HG02763 (cell line): ENCODE measurements at regions not wholly inside any gene's neighbourhood (a gene's known extent, or its start where the extent isn't known, plus 50 kb on each side); places are given as distances from the start of the nearest gene placed in this dataset.

Source experiments
- ATAC-seq: cut with Tn5 transposase; IDR thresholded peaks from one replicate; pipeline ENCODE4 v1.9.1; 2021; ENCODE audit warnings: mild to moderate bottlenecking, moderate library complexity; ENCODE audit not compliant: unreplicated experiment

DNA sequence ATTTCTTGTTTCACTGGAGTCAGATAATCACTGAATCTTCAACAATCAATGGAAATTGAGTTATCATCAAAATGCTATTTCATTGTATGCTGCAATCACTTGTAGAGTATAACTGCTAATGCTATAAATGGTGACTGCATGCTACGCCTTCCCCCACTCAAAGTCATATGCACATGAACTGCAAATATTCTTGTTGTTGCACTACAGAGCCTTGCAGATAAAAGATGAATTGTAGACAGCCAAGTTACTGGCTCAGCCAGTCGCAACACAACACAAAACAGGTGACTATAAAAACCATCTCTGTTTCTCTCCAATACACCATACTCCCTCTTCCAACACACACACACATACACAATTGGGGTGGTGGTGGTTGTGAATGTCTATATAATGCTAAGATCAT, 171.0 kb upstream of the HMGA2 start:
- ATAC-seq = no peak

DNA sequence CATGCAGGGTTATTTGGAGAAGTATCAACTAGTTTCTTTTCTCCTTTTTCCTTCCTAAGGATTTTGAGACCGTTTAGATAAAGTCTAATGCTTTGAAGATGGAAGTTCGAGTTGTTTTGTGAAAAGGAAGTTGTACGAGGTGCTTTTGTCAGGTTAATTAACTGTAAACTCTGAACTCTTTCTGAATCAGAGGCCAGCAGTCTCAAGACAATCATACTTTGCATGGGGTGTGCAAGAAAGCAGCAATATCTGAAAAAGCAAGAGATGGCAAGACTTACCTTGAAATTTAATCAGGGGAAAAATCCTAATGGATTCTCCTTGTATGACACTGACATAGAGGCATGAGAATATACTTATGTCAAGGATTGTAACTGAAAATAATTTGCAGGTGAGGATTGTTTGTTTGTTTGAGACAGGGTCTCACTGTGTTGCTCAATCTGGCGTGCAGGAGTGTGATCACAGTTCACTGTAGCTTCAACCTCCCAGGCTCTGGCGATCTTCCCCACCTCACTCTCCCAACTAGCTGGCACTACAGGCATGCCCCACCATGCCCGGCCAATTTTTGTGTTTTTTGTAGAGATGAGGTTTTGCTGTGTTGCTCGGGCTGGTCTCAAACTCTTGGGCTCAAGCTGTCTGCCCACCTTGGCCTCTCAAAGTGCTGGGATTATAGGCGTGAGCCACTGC, 170.2 kb upstream of the HMGA2 start:
- ATAC-seq = no peak

DNA sequence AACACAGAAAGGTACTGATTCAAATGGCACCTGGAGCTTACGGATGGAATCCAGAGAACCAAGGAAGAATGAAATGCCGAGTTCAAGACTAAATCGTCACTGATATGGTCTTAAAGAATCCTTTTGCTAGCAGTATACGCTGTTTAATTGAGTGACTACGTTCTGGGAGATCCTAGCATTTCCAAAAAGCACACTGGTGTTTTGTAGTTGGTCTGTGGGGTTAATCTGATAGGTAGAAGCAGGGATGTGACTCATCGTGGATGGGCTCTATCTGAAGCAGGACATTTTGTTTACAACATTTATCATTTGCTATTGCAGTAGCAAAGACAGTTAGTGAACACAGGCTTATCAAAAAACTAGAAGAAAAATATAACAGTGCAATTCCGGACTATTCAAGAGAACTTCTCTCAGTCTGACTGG, 169.2 kb upstream of the HMGA2 start:
- no peak for ATAC-seq

DNA sequence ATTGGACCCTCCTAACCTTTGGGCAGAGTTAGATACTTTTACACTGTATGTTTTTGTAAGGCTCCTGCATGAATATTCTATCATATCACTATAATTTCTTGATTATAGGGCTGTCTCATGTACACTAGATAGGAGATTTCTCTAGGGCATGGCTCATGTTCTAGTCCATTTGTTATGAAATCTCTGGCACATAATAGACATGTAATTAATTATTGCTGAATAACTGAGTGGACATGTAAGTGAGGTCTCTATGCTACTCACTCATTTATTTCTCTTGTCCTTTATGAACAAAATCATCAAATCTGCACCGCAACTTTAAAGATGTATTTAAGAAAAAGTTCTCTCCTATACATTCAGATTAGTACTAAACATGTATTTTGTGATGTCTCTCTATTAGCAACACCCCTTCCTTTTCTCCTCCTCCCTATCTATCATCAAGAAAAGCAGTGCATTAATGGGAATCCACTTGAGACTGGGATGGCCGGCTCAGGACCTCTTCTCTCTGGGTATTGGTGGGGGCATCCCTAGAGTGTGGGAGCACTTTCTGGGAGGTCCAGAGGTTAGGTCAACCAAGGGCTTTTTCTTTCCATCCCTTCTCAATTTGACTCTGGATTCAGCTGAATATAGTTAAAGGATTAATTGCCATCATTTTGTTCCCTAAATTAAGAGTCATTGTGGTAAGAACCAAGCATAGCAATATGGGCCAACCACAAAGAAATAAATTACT, 168.0 kb upstream of the HMGA2 start:
- no peak for ATAC-seq

DNA sequence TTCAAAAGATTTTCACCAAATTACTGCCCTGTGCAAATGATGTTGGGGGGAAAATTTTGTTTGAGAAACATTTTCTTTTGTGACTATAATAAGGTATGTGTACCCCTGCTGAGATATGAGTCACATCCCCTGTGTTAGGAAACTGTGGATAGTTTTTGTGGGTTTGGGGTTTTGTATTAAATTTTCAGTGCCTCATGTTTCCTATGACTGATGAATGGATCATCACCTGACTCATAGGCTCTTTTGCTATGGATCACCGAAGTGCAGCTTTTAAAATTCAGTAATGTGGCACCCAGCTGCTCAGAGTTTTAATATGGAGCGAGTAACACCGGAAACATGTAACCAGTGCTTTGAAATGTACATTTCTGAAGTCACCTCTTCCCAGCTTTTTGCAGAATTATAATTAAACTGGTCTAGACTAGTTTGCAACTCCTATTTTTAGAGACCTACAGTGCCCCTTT, 167.4 kb upstream of the HMGA2 start:
- ATAC-seq = no peak

DNA sequence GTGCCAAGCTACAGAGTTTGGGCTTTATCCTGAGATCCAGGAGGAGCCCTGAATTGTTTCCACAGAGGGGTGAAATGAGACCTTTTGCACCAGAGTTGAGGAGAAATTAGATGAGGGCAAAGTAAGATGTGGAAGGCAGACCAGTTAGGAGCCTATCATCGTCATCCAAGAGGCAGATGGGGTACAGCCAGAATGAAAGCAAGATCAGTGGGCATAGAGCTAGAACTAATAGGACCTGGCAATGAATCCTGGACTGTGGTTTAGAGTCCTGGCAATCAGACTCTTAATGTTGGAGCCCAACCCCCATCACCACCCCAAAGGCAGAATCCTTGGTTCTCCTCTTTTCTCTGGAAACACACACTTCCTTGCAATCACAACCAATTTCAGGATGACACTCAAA, 166.6 kb upstream of the HMGA2 start:
- no peak for ATAC-seq

DNA sequence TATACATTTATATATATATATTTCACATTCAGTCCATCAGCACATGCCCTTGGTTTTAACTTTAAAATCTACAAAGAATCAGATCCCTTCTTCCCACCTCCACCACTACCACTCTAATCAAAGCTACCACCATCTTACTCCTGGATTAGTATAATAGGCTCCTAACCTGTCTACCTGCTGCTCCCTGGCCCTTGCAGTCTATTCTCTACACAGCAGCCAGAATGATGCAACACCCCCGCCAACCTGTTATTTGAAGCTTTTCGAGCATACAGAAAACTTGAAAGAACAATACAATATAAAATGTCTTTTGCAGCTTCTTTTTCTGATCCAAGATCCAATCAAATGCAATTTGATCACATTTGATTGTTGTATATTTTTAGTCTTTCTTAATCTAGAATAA, 165.9 kb upstream of the HMGA2 start:
- no peak for ATAC-seq

DNA sequence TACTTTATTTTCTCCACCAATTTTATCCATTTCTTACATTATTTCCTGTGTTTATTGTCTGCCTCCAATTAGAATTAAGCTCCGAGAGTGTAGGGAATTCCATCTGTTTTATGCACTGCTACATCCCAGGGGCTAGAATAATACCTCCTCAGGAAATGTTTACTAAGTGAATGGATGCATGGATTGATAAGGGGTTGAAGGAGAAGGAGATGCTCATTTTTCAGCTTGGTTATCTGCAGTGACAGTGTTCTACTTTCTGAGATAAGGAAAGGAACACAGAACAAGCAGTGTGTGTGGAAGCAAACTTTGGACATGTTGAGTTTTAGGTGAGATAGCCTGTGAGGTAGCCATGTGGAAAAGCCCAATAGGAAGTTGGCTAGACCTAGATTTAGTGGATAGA, 164.6 kb upstream of the HMGA2 start:
- no peak for ATAC-seq

DNA sequence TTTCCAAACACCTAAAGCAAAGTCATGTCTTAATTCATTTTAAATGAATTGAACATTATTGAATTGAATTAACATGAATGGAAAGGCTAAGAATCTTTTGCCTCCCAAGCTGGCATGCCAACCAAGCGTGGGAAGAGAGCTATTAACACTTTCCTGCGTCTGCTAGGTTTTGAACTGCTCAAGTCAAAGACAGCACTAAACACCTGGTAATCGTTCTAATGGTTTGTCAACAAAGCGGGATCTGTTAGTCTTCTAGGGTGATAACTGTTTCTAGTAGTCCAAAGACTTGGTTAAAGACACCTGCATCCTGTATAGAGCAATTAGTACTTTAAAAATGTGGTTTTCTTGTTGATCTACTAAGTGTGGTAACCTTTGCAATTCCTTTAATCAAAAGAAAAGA, 164.2 kb upstream of the HMGA2 start:
- no peak for ATAC-seq

DNA sequence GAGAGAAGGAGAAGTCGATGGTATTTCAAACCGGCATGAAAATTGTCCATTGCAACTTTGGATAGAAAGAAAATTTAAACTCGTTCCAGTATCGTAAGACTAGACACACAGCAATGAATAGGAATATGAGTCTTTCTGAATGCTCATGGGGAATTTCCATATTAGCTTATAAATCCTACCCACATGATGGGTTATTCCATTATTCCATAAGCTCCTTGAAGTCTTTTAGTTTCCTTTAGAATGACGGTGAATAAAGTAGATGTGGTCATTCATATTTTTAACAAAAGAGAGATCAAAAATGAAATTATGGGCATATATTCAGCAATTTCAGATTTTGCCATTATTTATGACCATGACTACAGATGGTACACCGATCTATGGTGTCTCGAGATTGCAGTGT, 163.4 kb upstream of the HMGA2 start:
- ATAC-seq = no peak

DNA sequence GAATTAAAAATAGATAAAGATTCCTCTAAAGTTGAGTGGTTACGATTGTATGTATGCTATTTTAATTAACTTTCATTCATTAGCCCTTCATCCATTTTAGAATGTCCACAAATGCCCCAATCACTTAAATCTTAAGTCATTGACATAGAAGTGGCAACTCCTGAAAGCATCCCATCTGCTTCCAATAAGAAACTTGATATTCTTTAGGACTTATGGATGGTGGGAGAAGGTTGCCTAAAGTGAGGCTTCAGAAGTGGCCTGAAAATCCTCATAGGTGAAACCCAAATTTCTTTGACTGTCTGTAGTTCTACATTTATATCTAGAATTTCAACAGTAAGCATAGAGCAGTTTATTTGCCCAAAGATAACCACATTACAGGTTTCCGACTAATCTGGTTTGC, 161.7 kb upstream of the HMGA2 start:
- ATAC-seq = no peak

DNA sequence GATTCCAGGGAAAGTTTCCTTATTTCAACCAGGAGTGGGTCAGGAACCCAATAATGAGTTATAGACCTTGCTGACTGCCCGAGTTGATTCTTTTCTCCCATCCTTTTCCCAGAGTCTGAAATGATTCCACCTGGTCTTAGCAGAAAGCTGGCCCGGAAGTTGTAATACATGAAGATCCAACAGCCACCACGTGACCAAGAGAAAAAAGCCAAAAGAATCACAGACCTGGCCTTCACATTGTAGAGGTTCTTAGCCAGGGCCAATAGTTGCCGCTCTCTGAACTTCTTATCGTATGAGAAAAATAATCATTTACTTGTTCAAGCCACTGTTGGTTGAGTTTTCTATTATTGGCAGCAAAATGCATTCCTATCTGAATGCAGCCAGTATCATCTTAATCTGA, 161.2 kb upstream of the HMGA2 start:
- no peak for ATAC-seq

DNA sequence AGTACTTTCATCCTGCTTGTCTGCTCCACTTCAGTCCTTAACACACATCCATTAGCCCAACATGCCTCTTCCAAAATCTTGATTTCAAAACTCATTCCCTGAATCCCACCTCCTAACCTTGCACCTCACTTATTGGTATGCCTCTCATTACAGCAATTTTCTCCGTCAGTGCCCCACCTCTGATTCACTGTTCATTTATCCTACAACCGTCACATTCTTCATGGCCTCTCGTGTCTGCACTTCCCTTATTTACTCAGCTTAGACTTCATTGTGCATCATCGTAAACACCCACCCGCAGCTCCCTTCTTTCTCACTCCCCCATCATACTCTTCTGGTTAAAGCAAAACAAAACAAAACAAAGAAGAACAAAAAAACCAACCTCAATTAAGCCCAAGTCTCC, 160.6 kb upstream of the HMGA2 start:
- no peak for ATAC-seq

DNA sequence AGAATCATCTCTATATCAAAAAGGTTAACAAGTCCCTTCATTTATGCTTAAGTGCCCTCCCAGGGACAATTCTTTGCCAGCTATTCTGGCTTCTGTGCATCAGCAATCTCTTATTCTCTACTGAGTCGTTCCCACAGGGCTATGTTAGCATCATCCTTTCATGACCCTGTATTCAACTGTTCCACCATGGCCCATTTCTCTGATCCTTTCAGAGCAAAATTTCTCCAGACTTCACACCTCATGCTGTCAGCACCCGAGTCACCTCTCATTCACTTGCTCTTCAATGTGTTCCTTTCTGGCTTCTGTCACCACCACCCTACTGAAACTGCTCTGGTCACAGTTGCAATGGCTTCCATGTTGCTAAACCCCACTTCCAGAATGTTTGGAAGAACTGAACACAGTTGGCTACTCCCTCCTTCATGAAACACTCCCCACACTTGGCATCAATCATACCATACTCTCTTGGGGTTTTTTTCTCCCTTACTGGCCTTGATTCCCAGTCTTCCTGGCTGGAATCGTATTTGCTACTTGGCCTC, 159.5 kb upstream of the HMGA2 start:
- no peak for ATAC-seq

DNA sequence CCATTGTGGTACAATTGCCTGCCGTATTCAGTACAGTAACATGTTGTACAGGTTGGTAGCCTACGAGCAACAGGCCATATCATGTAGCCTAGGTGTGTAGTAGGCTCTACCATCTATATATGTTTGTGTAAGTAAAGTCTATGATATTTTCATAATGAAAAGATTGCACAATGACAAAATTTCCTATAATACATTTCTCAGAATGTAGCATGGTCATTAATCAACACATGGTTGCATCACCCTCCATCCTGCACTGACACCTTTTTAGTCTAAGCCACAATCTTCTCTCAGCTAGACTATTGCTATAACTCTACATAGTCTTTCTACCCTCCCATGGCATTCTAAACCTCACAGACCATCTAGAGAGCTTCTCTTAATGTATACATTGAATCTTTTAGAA, 158.5 kb upstream of the HMGA2 start:
- ATAC-seq = no peak

DNA sequence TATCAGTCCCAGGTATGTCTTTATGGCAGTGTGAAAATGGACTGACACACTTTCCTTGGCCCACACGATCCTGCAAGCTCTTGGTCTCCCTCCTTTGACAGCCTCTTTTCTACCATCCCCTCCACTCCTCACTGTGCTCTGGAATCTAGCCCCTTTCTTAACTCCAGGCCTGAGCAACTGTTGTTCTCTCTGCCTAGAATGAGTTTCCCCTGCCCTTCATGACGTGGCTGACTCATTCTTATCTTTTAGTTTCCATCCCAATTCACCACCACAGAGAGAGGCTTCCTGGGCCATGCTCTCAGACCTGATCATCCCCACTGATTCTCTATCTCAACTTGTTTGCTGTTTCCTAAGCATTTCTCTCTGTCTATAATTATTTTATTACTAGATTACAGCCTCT, 157.4 kb upstream of the HMGA2 start:
- ATAC-seq = no peak

DNA sequence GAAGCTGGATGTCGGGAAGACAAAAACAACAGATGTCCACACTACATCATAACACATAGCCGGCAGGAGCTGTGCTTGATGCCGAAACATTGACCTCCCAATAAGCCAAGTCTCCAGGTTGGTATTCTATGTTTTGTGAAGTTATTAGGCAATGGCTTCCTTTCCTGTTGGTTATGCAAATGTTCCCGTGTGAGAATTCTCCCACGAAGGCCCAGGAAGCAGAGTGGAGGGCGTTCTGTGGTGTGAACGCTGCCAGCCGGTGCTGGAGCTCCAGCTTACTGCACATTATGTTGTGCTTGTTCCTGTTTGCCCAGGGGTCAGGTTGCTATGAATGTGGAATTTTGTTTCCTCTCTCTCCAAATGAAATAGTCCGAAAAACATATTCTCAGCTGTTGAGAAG, 156.4 kb upstream of the HMGA2 start:
- ATAC-seq = no peak

DNA sequence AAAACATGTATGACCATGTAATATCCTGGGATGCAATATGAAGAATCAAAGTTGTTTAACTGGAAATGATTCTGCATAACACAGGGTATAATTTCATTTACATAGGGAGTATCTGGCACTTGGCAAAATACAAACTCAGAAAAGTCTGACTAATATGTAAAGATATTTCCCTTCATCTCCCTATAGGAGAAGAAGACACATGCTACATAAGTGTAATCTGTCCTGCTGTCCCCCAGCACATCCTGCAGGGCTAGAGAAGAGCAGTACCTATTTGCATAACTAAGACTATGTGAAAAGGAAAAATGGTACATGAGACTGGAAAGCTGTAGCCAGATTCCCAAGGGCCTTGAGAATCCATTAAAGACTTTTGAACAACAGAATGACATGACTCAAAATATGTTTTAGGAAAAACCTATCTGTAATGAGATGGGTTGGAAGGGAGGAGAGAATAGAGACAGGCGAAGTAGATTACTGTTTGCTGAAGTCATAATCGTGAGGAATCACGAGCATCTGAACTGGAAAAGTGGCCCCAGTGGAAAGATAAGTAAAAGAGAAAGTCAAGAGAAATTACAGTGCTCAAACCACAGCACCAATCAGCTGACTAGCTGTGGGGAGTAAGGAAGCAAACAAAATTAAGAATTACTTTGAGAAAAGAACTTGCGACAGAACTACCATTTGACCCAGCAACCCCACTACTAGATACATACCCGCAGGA, 155.1 kb upstream of the HMGA2 start:
- ATAC-seq = no peak

DNA sequence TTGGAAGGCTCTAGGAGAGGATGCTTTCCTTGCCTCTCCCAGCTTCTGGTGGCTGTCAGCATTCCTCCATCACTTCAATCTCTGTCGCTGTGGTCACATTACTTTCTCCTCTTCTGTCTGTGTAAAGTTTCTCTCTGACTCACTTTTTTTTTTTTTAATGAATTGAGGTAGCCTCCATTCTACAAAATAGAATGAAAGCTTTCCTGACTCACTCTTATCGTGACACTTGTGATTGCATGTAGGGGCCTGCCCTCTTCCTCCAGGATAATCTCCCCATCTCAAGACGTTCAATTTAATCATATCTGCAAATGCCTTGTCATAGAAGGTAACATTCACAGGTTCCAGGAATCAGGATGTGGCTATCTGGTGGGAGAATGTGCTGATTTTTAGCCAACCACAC, 153.5 kb upstream of the HMGA2 start:
- no peak for ATAC-seq

DNA sequence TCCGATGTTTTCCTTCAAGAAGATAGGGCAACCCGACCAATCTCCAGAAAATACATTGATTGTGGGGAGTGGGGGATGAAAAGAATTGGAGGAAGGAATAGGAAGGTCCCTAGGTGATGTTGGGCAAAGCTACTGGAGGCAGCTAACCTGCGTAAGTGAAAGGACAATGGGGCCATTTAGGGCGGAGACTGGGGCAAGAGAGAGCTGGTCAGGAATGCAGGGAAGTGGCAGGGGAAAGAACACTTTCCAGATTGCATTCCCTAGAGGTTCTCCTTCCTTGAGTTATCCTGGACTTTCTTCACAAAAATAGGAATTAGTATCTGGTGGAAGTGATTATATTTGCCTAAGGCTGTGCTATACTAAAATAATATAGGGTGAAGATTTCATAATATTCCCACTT, 151.8 kb upstream of the HMGA2 start:
- no peak for ATAC-seq

DNA sequence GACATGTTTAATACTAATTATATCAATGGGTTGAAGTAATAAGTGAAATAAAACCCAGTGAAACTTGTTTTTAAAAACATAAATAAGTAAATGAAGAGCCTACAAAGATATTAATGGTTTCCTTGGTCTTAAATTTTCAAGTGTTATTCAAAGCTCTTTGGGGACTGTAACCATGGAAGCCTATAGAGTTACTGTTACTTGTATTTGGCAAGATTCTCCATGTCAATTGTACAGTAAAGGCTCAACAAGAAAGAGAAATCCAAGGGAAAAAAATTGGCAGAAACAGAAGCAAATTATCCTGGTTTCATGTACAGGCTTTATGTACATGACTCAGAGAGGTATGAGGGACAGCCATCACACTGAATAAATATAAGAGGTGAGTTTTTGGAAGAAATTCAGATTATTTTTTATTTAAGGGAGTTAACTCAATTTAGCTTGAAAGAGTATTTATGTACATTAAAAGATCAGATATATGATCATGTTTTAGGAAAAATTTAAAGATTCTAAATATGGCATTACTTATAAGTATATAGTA, 151.1 kb upstream of the HMGA2 start:
- no peak for ATAC-seq

DNA sequence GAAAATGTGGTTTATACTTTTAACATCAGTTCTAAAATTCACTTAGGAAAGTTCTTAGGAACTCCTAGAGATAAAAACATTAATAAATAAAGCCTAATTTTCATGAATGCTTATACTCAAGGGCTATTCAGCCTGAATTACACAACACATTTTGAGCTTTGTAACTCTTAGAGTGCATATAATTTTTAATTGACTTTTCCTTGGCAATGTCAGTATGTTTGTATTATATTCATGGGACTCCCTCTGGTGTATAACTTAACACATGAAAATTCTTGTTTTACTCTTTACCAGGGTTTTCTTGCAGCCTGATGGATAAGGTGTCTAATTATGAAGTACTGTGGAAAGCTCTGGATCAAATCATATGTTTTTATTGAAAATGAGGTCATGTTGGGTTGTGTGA, 150.6 kb upstream of the HMGA2 start:
- ATAC-seq = no peak
